GM19395 (cell line): ENCODE measurements at regions not wholly inside any gene's neighbourhood (a gene's known extent, or its start where the extent isn't known, plus 50 kb on each side); places are given as distances from the start of the nearest gene placed in this dataset.

Experiments used
- ATAC-seq: cut with Tn5 transposase; IDR thresholded peaks from one replicate; pipeline ENCODE4 v1.9.1; 2021; ENCODE audit warnings: mild to moderate bottlenecking, moderate library complexity; ENCODE audit not compliant: unreplicated experiment

DNA sequence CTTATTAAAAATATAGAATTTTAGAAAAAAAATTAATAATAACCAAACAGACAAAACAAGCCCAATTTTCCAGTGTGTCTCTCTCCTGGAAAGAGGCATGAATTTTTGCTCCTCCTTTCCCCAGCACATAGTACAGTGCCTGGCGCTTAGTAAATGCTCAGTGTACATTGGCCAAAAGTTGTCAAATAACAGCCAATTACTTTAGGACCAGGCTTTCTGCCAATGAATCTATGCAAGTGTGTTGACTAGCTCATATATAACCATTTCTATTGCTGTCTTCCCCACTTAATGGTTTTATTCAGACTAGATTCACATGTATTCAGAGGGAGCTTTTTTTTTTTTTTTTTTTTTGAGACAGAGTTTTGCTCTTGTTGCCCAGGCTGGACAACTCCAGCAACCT, 120.1 kb upstream of the CD180 start:
- ATAC-seq, result no peak

- ATAC-seq, result peak; percentile 73
Observed at GRCh38 chr5:67315082-67315989, 118.7 kb upstream of the CD180 start.

DNA sequence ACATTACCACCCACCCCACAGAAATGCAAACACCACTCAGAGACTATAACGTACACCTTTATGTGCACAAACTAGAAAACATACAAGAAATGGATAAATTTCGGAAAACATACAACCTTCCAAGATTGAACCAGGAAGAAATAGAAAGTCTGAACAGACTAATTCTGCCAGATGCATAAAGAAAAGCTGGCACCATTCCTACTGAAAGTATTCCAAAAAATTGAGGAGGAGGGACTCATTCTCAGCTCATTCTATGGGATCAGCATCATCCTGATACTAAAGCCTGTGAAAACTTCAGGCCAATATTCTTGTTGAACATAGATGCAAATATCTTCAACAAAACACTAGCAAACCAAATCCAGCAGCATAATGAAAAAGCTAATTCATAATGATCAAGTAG, 115.1 kb upstream of the CD180 start:
- ATAC-seq, result no peak

DNA sequence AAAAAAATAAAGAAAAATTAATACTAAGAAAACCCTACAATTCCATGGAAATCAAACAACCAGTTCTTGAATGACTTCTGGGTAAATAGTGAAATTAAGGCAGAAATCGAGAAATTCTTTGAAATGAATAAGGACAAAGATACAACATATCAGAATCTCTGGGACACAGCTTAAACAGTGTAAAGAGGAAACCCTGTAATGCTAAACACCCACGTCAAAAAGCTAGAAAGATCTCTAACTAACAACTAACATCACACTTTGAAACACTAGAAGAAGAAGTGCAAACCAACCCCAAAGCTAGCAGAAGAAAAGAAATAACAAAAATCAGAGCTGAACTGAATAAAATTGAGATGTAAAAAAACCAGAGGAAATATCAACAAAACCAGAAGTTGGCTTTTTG, 114.6 kb upstream of the CD180 start:
- ATAC-seq, result no peak

GRCh38 chr5:67310740-67311139, 114.1 kb upstream of the CD180 start:
- no peak for ATAC-seq

GRCh38 chr5:67310169-67310568, 113.6 kb upstream of the CD180 start:
- ATAC-seq, result no peak

DNA sequence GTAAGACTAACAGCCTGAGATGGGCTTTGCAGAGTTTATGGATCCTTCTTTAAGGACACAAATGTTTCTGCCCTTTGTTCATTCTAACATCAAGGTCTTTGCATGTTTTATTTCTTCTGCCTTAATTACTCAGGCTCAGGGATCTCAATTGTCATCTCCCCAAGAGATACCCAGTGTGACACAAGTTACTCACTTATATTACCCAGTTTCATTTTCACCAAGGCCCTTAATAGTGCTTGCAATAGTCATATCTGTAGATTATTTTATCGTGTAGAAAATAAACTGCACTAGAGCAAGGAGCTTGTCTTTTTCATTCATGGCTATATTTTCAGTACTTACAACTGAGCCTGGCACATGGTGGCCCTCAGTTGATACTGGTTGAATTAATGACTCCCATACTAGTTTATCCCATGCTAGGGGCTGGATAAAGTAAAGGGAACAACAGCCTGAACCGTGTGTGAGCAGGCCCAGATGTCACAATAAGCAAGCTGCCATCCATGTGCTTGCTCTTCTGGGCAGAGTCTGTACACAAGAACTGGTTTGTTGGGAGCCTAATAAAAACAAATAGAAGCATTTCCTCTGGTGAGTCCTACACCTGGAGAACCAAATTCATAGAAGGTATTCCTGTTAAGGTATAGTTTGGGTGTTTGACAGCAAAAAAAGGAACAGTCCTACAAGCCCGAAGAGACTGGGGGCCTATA, 112.5 kb upstream of the CD180 start:
- ATAC-seq, result no peak

GRCh38 chr5:67306965-67307607, 110.5 kb upstream of the CD180 start:
- ATAC-seq, result no peak

DNA sequence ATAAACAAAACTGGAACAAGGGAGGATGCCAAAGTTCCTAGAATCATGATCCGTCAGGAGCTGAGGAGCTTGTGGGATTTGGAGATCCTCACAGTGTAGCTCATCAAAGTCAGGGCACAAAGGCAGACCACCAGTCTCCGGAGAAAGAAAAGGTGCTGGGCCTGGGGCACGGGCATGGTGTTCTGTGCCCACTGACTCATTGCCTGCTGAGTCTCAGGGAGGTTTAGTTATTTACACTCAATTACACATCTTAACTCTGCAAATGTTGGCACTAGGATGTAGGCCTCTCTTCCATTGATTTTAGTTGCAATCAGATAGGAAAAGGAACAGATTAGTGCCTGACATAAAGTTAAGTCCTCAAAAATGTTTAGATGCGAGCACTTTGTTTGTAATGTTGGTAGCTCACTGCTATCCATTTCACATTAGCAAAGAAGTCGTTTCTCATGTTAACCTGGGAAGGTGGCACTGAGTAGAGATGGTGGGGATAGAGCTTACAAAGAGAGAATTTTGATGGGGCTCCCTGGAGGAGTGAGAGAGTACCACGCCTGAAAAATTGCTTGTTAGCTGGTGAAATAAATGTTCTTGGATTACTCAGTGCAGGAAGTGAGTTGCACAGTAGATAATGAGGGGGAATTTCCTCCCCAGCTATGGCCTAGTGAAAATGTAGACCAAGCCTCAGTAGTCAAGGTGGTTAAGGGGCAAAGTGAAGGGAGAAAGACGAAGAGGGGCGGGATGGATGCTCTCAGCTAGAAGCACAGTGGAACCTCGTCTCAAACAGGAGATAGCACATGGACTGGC, 109.5 kb upstream of the CD180 start:
- ATAC-seq, result no peak

- ATAC-seq, result no peak
Observed at GRCh38 chr5:67305401-67305800, 108.8 kb upstream of the CD180 start.

- ATAC-seq, result no peak
Observed at GRCh38 chr5:67303356-67303755, 106.8 kb upstream of the CD180 start.

GRCh38 chr5:67301285-67301903, 104.8 kb upstream of the CD180 start:
- ATAC-seq, result no peak

GRCh38 chr5:67300326-67300725, 103.7 kb upstream of the CD180 start:
- ATAC-seq, result no peak

- no peak for ATAC-seq
Observed at GRCh38 chr5:67299231-67299735, 102.7 kb upstream of the CD180 start.

- ATAC-seq, result no peak
Observed at GRCh38 chr5:67297802-67298532, 101.4 kb upstream of the CD180 start.

DNA sequence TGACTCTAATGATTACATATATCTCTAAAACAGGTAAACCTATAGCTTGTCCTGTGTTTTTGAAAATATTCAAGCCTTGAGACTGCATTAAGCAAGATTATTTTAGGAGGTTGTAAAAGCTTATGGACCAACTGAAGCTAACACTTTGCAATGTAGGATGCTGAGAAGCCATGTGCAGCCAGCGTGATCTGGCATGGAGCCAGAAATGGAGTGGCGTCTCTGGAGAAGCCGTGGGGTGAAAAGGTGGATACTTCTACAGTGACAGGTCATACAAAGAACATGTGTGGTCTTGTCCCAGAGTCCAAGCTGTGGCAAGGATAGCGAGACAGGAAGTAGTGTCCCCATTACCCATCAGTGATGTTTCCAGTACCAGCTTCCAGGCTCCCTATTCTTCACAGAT, 100.8 kb upstream of the CD180 start:
- ATAC-seq, result no peak

- no peak for ATAC-seq
Observed at GRCh38 chr5:67294266-67294938, 97.8 kb upstream of the CD180 start.

DNA sequence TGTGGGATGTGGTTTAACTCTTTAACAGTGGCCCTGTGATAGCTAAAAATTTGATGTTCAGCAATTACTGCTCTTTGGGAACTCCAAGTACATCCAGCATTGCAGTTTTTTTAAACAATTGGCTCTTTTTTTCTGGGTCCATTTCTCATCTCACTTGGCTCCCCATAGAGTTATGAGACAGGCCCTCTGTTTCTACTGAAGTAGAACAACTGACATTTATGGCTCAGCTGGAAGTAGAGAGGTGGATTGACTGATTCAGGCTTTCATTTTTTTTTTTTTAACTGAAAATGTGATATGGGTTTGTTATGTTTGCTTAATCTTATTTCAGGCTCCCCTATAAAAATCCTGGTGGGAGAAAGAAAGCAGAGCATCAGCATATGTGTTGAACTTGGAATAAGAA, 96.6 kb upstream of the CD180 start:
- ATAC-seq, result no peak
